ENCODE measurements at regions not wholly inside any gene's neighbourhood (a gene's known extent, or its start where the extent isn't known, plus 50 kb on each side); places are given as distances from the start of the nearest gene placed in this dataset.
"Not testable (repeated sequence)": the region's sequence is repeated elsewhere in the genome, so short reads cannot be mapped to it uniquely, and the experiment has no call there.

- no peaks in the 10 kb centered on the region for H3K27me3 ChIP-seq (ENCODE audit: control insufficient read depth, insufficient read depth, low read length)
- no peak for DNase-seq
- no peaks in the 10 kb centered on the region for H3K36me3 ChIP-seq (replicated peaks; ENCODE audit: control insufficient read depth, insufficient read depth, low read length)
- no peak overlapping the region for H3K4me3 ChIP-seq (ENCODE audit: insufficient read depth, low read depth, low read length)
Measured at GRCh38 chr1:166391279-166392066, 224.7 kb upstream of the FAM78B start.

GRCh38 chr1:166395729-166396128, 228.9 kb upstream of the FAM78B start:
- Histone ChIP-seq H3K27me3 (ENCODE audit: control insufficient read depth, insufficient read depth, low read length) (no peaks in the 10 kb centered on the region), H3K4me3 (ENCODE audit: insufficient read depth, low read depth, low read length) (no peak overlapping the region), H3K36me3 (replicated peaks; ENCODE audit: control insufficient read depth, insufficient read depth, low read length) (no peaks in the 10 kb centered on the region)
- DNase-seq, result no peak

GRCh38 chr1:166409253-166410082, 242.7 kb upstream of the FAM78B start:
- H3K27me3 ChIP-seq (ENCODE audit: control insufficient read depth, insufficient read depth, low read length), result not testable (repeated sequence)

GRCh38 chr1:166410083-166410385, 243.2 kb upstream of the FAM78B start:
- Histone ChIP-seq H3K36me3 (replicated peaks; ENCODE audit: control insufficient read depth, insufficient read depth, low read length) (no peaks in the 10 kb centered on the region), H3K27me3 (ENCODE audit: control insufficient read depth, insufficient read depth, low read length) (no peaks in the 10 kb centered on the region), H3K4me3 (ENCODE audit: insufficient read depth, low read depth, low read length) (no peak overlapping the region)
- no peak for DNase-seq

More at GRCh38 chr1:166409253-166410082, 242.7 kb upstream of the FAM78B start:
- H3K36me3 ChIP-seq (replicated peaks; ENCODE audit: control insufficient read depth, insufficient read depth, low read length); H3K4me3 ChIP-seq (ENCODE audit: insufficient read depth, low read depth, low read length); DNase-seq: not testable (repeated sequence)

GRCh38 chr1:166416831-166417230, 250.0 kb upstream of the FAM78B start:
- not testable (repeated sequence) for DNase-seq; H3K36me3 ChIP-seq (replicated peaks; ENCODE audit: control insufficient read depth, insufficient read depth, low read length); H3K4me3 ChIP-seq (ENCODE audit: insufficient read depth, low read depth, low read length); H3K27me3 ChIP-seq (ENCODE audit: control insufficient read depth, insufficient read depth, low read length)

- no peaks in the 10 kb centered on the region for H3K36me3 ChIP-seq (replicated peaks; ENCODE audit: control insufficient read depth, insufficient read depth, low read length)
- H3K27me3 ChIP-seq (ENCODE audit: control insufficient read depth, insufficient read depth, low read length), result no peaks in the 10 kb centered on the region
- H3K4me3 ChIP-seq (ENCODE audit: insufficient read depth, low read depth, low read length), result no peak overlapping the region
- no peak for DNase-seq
Measured at GRCh38 chr1:166418344-166418933, 251.6 kb upstream of the FAM78B start.

GRCh38 chr1:166422586-166422985, 255.8 kb upstream of the FAM78B start:
- H3K27me3 ChIP-seq (ENCODE audit: control insufficient read depth, insufficient read depth, low read length); DNase-seq; H3K4me3 ChIP-seq (ENCODE audit: insufficient read depth, low read depth, low read length); H3K36me3 ChIP-seq (replicated peaks; ENCODE audit: control insufficient read depth, insufficient read depth, low read length): not testable (repeated sequence)

GRCh38 chr1:166432655-166433054, 265.9 kb upstream of the FAM78B start:
- Histone ChIP-seq H3K36me3 (replicated peaks; ENCODE audit: control insufficient read depth, insufficient read depth, low read length) (no peaks in the 10 kb centered on the region), H3K4me3 (ENCODE audit: insufficient read depth, low read depth, low read length) (no peak overlapping the region)
- no peak for DNase-seq

GRCh38 chr1:166433404-166434304, 266.9 kb upstream of the FAM78B start:
- not testable (repeated sequence) for H3K36me3 ChIP-seq (replicated peaks; ENCODE audit: control insufficient read depth, insufficient read depth, low read length); H3K27me3 ChIP-seq (ENCODE audit: control insufficient read depth, insufficient read depth, low read length); H3K4me3 ChIP-seq (ENCODE audit: insufficient read depth, low read depth, low read length)
- peak; percentile 50 for DNase-seq

More at GRCh38 chr1:166432655-166433054, 265.9 kb upstream of the FAM78B start:
- no peaks in the 10 kb centered on the region for H3K27me3 ChIP-seq (ENCODE audit: control insufficient read depth, insufficient read depth, low read length)

GRCh38 chr1:166457700-166458099, 290.9 kb upstream of the FAM78B start:
- Histone ChIP-seq H3K36me3 (replicated peaks; ENCODE audit: control insufficient read depth, insufficient read depth, low read length) (no peaks in the 10 kb centered on the region), H3K4me3 (ENCODE audit: insufficient read depth, low read depth, low read length) (no peak overlapping the region), H3K27me3 (ENCODE audit: control insufficient read depth, insufficient read depth, low read length) (no peaks in the 10 kb centered on the region)
- no peak for DNase-seq

- DNase-seq, result no peak
- Histone ChIP-seq H3K36me3 (replicated peaks; ENCODE audit: control insufficient read depth, insufficient read depth, low read length) (no peaks in the 10 kb centered on the region), H3K27me3 (ENCODE audit: control insufficient read depth, insufficient read depth, low read length) (no peaks in the 10 kb centered on the region), H3K4me3 (ENCODE audit: insufficient read depth, low read depth, low read length) (no peak overlapping the region)
Measured at GRCh38 chr1:166464333-166464732, 297.5 kb upstream of the FAM78B start.

- no peak for DNase-seq
- no peaks in the 10 kb centered on the region for H3K27me3 ChIP-seq (ENCODE audit: control insufficient read depth, insufficient read depth, low read length)
- no peak overlapping the region for H3K4me3 ChIP-seq (ENCODE audit: insufficient read depth, low read depth, low read length)
- no peaks in the 10 kb centered on the region for H3K36me3 ChIP-seq (replicated peaks; ENCODE audit: control insufficient read depth, insufficient read depth, low read length)
Measured at GRCh38 chr1:166470014-166470413, 303.2 kb upstream of the FAM78B start.

- no peaks in the 10 kb centered on the region for H3K36me3 ChIP-seq (replicated peaks; ENCODE audit: control insufficient read depth, insufficient read depth, low read length)
- DNase-seq, result no peak
- no peaks in the 10 kb centered on the region for H3K27me3 ChIP-seq (ENCODE audit: control insufficient read depth, insufficient read depth, low read length)
- H3K4me3 ChIP-seq (ENCODE audit: insufficient read depth, low read depth, low read length), result no peak overlapping the region
Measured at GRCh38 chr1:166470441-166470840, 303.6 kb upstream of the FAM78B start.

- DNase-seq, result no peak
- no peaks in the 10 kb centered on the region for H3K36me3 ChIP-seq (replicated peaks; ENCODE audit: control insufficient read depth, insufficient read depth, low read length)
- H3K27me3 ChIP-seq (ENCODE audit: control insufficient read depth, insufficient read depth, low read length), result no peaks in the 10 kb centered on the region
- no peak overlapping the region for H3K4me3 ChIP-seq (ENCODE audit: insufficient read depth, low read depth, low read length)
Measured at GRCh38 chr1:166471359-166471758, 304.6 kb upstream of the FAM78B start.

Measured in H7 (cell line).